Mesendoderm (in vitro differentiated cells): ENCODE measurements at regions not wholly inside any gene's neighbourhood (a gene's known extent, or its start where the extent isn't known, plus 50 kb on each side); places are given as distances from the start of the nearest gene placed in this dataset.
A peak's percentile ranks its signal among the peaks of the same experiment; 100 is the strongest.

ENCODE experiments used
- DNase-seq: peaks from one replicate; pipeline ENCODE4 v3.0.0; 2013
- H2AK5ac ChIP-seq: 2 replicates; pipeline ENCODE4 v1.6.1; 2013; ENCODE audit warnings: low read length, inconsistent platforms
- H2BK120ac ChIP-seq: 2 replicates; pipeline ENCODE4 v1.6.1; 2013; ENCODE audit warnings: low read depth, mild to moderate bottlenecking, low read length, moderate library complexity, mixed read lengths
- H2BK15ac ChIP-seq: replicated peaks from 2 replicates; pipeline ENCODE4 v1.6.1; 2013; ENCODE audit warnings: low read depth, mild to moderate bottlenecking, moderate library complexity
- H2BK5ac ChIP-seq: 2 replicates; pipeline ENCODE4 v1.6.1; 2013; ENCODE audit warnings: low read length, inconsistent platforms
- H3K18ac ChIP-seq: 2 replicates; pipeline ENCODE4 v1.6.1; 2013; ENCODE audit warnings: mild to moderate bottlenecking, low read length, mixed read lengths
- H3K23ac ChIP-seq: one replicate; pipeline ENCODE4 v1.6.1; 2013; ENCODE audit warnings: low read length
- H3K27ac ChIP-seq: 2 replicates; pipeline ENCODE4 v1.5.1; 2013; ENCODE audit warnings: low read depth, mild to moderate bottlenecking, inconsistent platforms, low read length, moderate library complexity
- H3K27me3 ChIP-seq: 2 replicates; pipeline ENCODE4 v1.6.1; 2013; ENCODE audit warnings: low read length, control low read depth, mild to moderate bottlenecking, inconsistent platforms; ENCODE audit not compliant: insufficient read depth, poor library complexity
- H3K36me3 ChIP-seq: 2 replicates; pipeline ENCODE4 v1.6.1; 2013; ENCODE audit warnings: low read length, inconsistent platforms; ENCODE audit not compliant: control insufficient read depth, insufficient read depth
- H3K4ac ChIP-seq: one replicate; pipeline ENCODE4 v1.6.1; 2013; ENCODE audit warnings: low read depth, mild to moderate bottlenecking, low read length, moderate library complexity
- H3K4me1 ChIP-seq: 2 replicates; pipeline ENCODE4 v1.6.1; 2013; ENCODE audit warnings: low read depth, low read length, inconsistent platforms; ENCODE audit not compliant: control insufficient read depth
- H3K4me2 ChIP-seq: 2 replicates; pipeline ENCODE4 v1.6.1; 2013; ENCODE audit warnings: low read length
- H3K4me3 ChIP-seq: 2 replicates; pipeline ENCODE4 v1.5.1; 2013; ENCODE audit warnings: mild to moderate bottlenecking, low read length
- H3K56ac ChIP-seq: one replicate; pipeline ENCODE4 v1.6.1; 2013; ENCODE audit warnings: low read length
- H3K79me1 ChIP-seq: 2 replicates; pipeline ENCODE4 v1.6.1; 2013; ENCODE audit warnings: low read length, inconsistent platforms
- H3K79me2 ChIP-seq: 2 replicates; pipeline ENCODE4 v1.6.1; 2013; ENCODE audit warnings: mild to moderate bottlenecking, low read length; ENCODE audit not compliant: control insufficient read depth, insufficient read depth
- H3K9ac ChIP-seq: 2 replicates; pipeline ENCODE4 v1.6.1; 2013; ENCODE audit warnings: low read length, inconsistent platforms
- H4K5ac ChIP-seq: one replicate; pipeline ENCODE4 v1.6.1; 2013; ENCODE audit warnings: low read length
- H4K8ac ChIP-seq: one replicate; pipeline ENCODE4 v1.6.1; 2013; ENCODE audit warnings: low read depth, mild to moderate bottlenecking, control low read depth, low read length, moderate library complexity
- WGBS: extraction: QIAGEN DNeasy Blood & Tissue Kit; methylation state at CpG from one replicate; pipeline ENCODE4 v1.1.7; 2013; ENCODE audit warnings: low lambda C conversion rate, missing lambda C conversion rate; ENCODE audit not compliant: insufficient coverage; ENCODE audit errors: extremely low coverage; 5-methylcytosine and 5-hydroxymethylcytosine counted together

DNA sequence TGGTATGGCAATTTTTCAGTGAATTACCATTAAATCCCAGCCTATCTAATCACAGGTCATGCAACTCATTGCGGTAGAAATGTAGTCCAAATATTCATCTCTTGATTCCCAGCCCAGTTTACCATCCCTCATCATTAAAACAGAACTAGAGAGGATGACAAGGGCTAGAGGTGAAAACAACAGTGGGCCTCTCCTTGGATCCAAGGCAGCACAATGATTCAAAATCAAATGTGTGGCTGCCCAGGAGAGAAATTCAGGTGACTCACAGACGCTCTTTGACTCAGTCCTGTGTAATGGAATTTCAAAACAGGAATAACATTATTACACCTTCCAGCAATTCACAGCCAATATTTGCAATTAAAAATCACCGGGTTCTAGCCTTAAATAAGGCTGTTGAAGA is 246.5 kb downstream of the TBL1XR1 start:
- DNase-seq = no peak
- no peak overlapping the region for H3K23ac ChIP-seq
- H3K36me3 ChIP-seq = no peaks in the 10 kb centered on the region
- no peak overlapping the region for H3K27ac ChIP-seq
- H3K56ac ChIP-seq = no peak overlapping the region
- H4K8ac ChIP-seq = no peak overlapping the region
- H3K18ac ChIP-seq = no peak overlapping the region
- H3K4ac ChIP-seq = no peak overlapping the region
- no peak overlapping the region for H3K4me3 ChIP-seq
- no peak overlapping the region for H2BK15ac ChIP-seq
- H2AK5ac ChIP-seq = no peak overlapping the region
- no peak overlapping the region for H2BK120ac ChIP-seq
- no peak overlapping the region for H4K5ac ChIP-seq
- no peaks in the 10 kb centered on the region for H3K4me1 ChIP-seq
- no peak overlapping the region for H3K4me2 ChIP-seq
- no peaks in the 10 kb centered on the region for H3K79me2 ChIP-seq
- no CpG with 5 or more reads among the region's 3 CpGs for WGBS
- no peak overlapping the region for H2BK5ac ChIP-seq
- H3K27me3 ChIP-seq = no peaks in the 10 kb centered on the region
- H3K9ac ChIP-seq = no peak overlapping the region
- no peaks in the 10 kb centered on the region for H3K79me1 ChIP-seq

DNA sequence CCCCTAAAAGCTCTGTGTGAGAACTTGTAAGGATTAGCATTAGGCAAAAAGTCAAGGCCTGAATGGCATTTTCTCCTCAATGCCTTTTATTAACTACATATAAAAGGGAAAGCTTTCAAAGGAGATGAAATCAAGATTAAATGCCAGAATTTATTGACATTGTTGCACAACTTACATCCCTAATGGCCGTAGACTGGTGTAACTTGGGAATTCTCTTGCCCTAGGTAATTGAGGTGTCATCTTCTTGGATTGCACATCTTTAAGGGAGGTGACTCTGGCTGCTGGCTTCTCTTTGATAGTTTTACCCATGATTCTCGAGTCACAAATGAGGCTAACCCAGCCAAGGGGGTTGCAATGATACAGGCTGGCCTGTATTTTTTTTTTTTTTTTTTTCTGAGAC is 249.1 kb downstream of the TBL1XR1 start:
- Histone ChIP-seq H3K9ac (no peak overlapping the region), H2BK5ac (no peak overlapping the region), H3K79me2 (no peaks in the 10 kb centered on the region), H3K4me1 (no peaks in the 10 kb centered on the region), H3K23ac (no peak overlapping the region), H3K56ac (no peak overlapping the region), H4K8ac (no peak overlapping the region), H4K5ac (no peak overlapping the region), H3K79me1 (no peaks in the 10 kb centered on the region), H2BK15ac (no peak overlapping the region), H3K4me2 (no peak overlapping the region), H3K18ac (no peak overlapping the region), H2AK5ac (no peak overlapping the region), H3K4me3 (no peak overlapping the region), H3K27ac (no peak overlapping the region), H3K4ac (no peak overlapping the region), H3K36me3 (no peaks in the 10 kb centered on the region), H2BK120ac (no peak overlapping the region), H3K27me3 (no peaks in the 10 kb centered on the region)
- no peak for DNase-seq
- WGBS = no CpG with 5 or more reads among the region's 2 CpGs

DNA sequence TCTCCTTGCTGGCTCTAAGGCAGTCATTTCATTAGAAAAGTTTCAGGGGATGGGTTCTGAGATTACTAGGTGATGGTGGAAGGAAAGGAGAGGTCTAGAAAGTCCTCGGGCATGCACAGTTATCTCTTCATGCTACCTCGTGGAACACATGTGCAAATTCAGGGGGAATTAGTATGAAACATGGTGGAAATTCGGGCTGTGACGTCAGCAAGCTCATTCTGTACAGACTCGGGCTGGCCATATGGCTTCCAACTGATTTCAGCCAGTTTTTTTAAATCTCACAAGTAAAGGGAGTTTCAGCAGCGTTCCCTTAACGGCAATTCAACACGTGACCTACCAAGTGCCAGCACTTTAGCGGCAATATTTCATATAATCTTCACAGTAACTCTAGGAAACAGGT is 251.1 kb downstream of the TBL1XR1 start:
- Histone ChIP-seq H2BK5ac (no peak overlapping the region), H3K27ac (no peak overlapping the region), H2BK120ac (no peak overlapping the region), H3K56ac (no peak overlapping the region), H3K9ac (no peak overlapping the region), H4K5ac (no peak overlapping the region), H3K23ac (no peak overlapping the region), H3K18ac (no peak overlapping the region), H3K4ac (no peak overlapping the region), H2AK5ac (no peak overlapping the region), H3K79me2 (no peaks in the 10 kb centered on the region), H3K27me3 (no peaks in the 10 kb centered on the region), H3K4me3 (no peak overlapping the region), H4K8ac (no peak overlapping the region), H2BK15ac (no peak overlapping the region), H3K4me2 (no peak overlapping the region), H3K4me1 (no peaks in the 10 kb centered on the region), H3K36me3 (no peaks in the 10 kb centered on the region), H3K79me1 (no peaks in the 10 kb centered on the region)
- no CpG with 5 or more reads among the region's 9 CpGs for WGBS
- DNase-seq = no peak

DNA sequence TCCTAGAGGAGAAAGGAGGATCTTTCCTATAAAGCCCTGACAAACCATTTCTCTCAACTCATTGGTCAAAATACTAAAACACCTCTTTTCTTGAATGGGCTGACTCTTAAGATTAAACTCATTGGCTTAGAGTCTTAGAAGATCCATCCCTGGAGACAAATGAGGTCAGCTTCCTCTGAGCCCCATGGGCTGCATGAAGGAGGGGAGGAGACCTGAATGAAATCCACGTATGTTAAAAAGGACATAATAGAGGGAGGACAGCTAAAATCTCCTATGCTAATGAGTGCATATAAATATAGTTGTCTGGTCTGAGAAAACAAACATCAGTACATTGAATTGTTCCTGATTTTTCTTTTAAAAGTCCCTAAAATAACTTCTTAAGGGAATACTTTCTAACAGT is 255.0 kb downstream of the TBL1XR1 start:
- Histone ChIP-seq H3K4me3 (no peak overlapping the region), H3K27ac (no peak overlapping the region), H3K9ac (no peak overlapping the region), H2AK5ac (no peak overlapping the region), H3K79me1 (no peaks in the 10 kb centered on the region), H2BK5ac (no peak overlapping the region), H4K8ac (no peak overlapping the region), H3K79me2 (no peaks in the 10 kb centered on the region), H4K5ac (no peak overlapping the region), H3K27me3 (no peaks in the 10 kb centered on the region), H3K56ac (no peak overlapping the region), H3K4me2 (no peak overlapping the region), H3K36me3 (no peaks in the 10 kb centered on the region), H3K4ac (no peak overlapping the region), H2BK15ac (peak overlapping the region; percentile 36), H2BK120ac (no peak overlapping the region), H3K4me1 (no peaks in the 10 kb centered on the region), H3K18ac (no peak overlapping the region), H3K23ac (no peak overlapping the region)
- DNase-seq = no peak
- WGBS = no CpG with 5 or more reads among the region's 1 CpG

DNA sequence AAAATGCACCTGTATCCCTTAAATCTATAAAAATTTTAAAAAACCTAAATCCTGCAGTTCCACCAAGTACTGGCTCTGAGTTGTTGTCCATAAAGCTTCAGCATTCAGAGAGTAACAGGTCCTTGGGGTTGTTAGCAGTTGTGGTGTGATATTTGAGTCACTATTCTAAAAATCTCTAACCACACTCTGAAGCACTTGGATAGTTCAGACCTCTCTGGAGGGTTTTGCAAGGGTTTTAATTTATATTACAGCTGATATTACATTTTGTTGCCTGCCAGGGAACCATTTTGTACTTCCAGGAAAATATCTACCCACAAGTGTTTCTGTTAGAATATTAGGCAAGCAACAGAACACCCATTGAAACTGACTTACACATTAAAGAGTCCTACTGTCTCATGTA is 255.6 kb downstream of the TBL1XR1 start:
- no peak for DNase-seq
- Histone ChIP-seq H3K23ac (no peak overlapping the region), H3K4me3 (no peak overlapping the region), H3K4me2 (no peak overlapping the region), H3K27me3 (no peaks in the 10 kb centered on the region), H3K79me2 (no peaks in the 10 kb centered on the region), H3K4me1 (no peaks in the 10 kb centered on the region), H4K8ac (no peak overlapping the region), H2BK5ac (no peak overlapping the region), H3K56ac (no peak overlapping the region), H2BK15ac (no peak overlapping the region), H3K79me1 (no peaks in the 10 kb centered on the region), H2AK5ac (no peak overlapping the region), H2BK120ac (no peak overlapping the region), H3K9ac (no peak overlapping the region), H3K18ac (no peak overlapping the region), H3K27ac (no peak overlapping the region), H4K5ac (no peak overlapping the region), H3K4ac (no peak overlapping the region), H3K36me3 (no peaks in the 10 kb centered on the region)

DNA sequence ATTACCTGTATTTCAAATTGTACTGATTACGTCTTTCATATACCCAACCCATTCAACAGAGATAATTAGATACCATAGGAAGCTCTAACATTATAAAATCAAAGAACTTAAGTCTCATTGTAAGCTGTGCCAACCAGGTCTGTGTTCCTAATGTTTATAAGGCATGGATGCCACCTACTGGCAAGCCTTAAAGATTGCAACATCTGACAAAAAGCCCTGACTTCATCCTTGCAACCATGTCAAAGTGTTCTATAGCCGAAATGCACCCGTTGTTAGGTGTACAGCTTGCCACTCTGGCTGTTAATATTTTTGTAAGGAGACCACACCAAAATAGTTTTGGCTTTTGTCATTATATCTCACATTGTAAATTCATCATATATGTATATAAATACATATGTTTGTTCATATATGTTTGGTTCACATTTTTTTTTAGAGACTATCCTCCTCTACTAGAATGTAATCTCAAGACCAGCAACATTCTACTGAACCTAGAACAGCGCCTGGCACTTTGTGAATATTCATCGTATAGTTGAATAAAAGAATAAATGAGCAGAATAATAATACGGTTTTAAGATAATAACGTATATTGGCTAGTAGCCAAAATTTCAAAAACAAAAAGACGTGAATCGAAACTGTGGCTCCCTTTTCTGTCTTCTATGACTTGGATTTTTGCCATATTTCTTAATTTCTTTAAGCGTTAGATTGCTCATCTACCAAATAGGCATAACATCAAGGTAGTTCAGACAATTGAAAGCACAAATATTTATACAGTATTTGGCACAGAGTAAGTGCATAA is 258.1 kb downstream of the TBL1XR1 start:
- Histone ChIP-seq H2BK5ac (no peak overlapping the region), H4K8ac (no peak overlapping the region), H2AK5ac (no peak overlapping the region), H4K5ac (no peak overlapping the region), H3K4ac (no peak overlapping the region), H3K36me3 (no peaks in the 10 kb centered on the region), H3K9ac (no peak overlapping the region), H3K27ac (no peak overlapping the region), H3K79me1 (no peaks in the 10 kb centered on the region), H2BK120ac (no peak overlapping the region), H3K27me3 (no peaks in the 10 kb centered on the region), H3K18ac (no peak overlapping the region), H3K56ac (no peak overlapping the region), H3K79me2 (no peaks in the 10 kb centered on the region), H2BK15ac (no peak overlapping the region), H3K4me1 (no peaks in the 10 kb centered on the region), H3K4me3 (no peak overlapping the region), H3K4me2 (no peak overlapping the region), H3K23ac (no peak overlapping the region)
- DNase-seq = peak; percentile 80
- 100% methylated on average over 3 of the region's 10 CpGs for WGBS
